ENCODE measurements at regions not wholly inside any gene's neighbourhood (a gene's known extent, or its start where the extent isn't known, plus 50 kb on each side); places are given as distances from the start of the nearest gene placed in this dataset.

- Histone ChIP-seq H3K27me3 (ENCODE audit: insufficient read depth, low read length) (no peaks in the 10 kb centered on the region; the same call in 1 of the 2 replicates), H3K4me2 (ENCODE audit: low read length) (peak overlapping the region; percentile 38), H3F3A (ENCODE audit: insufficient read depth, low read length) (no peaks in the 10 kb centered on the region), H3K9me3 (ENCODE audit: low read length) (no peaks in the 10 kb centered on the region), H3K9me2 (ENCODE audit: low read depth, low read length) (no peaks in the 10 kb centered on the region), H3K79me2 (ENCODE audit: insufficient read depth, low read length) (no peaks in the 10 kb centered on the region), H3K4me3 (ENCODE audit: low read depth, low read length, poor library complexity, severe bottlenecking) (peak overlapping the region; percentile 47), H3K27ac (ENCODE audit: low read depth, low read length, poor library complexity, severe bottlenecking) (no peak overlapping the region), H3K9ac (ENCODE audit: low read length) (no peak overlapping the region; the same call in 1 of the 2 replicates), H3K36me3 (ENCODE audit: insufficient read depth, low read length) (no peaks in the 10 kb centered on the region), H3K4me1 (ENCODE audit: insufficient read depth, low read length, severe bottlenecking) (peaks cover 18% of the 10 kb centered on the region), H4K20me1 (ENCODE audit: insufficient read depth, low read length) (no peaks in the 10 kb centered on the region), H2AFZ (ENCODE audit: low read length) (peak overlapping the region; percentile 29; the same call in 1 of the 2 replicates)
- TF ChIP-seq EZH2 (IDR thresholded peaks at IDR 0.05; ENCODE audit: borderline replicate concordance, low read length) = no peak
- no peak for TF ChIP-seq CTCF (IDR thresholded peaks at IDR 0.05; ENCODE audit: low read length)
Observed at GRCh38 chr4:38318737-38319455, 345.1 kb upstream of the KLF3 start.

- Histone ChIP-seq H3K4me1 (ENCODE audit: insufficient read depth, low read length, severe bottlenecking) (peaks cover 18% of the 10 kb centered on the region), H2AFZ (ENCODE audit: low read length) (peak overlapping the region; percentile 29; the same call in 1 of the 2 replicates), H3K9me2 (ENCODE audit: low read depth, low read length) (no peaks in the 10 kb centered on the region), H3K9me3 (ENCODE audit: low read length) (no peaks in the 10 kb centered on the region), H3K4me3 (ENCODE audit: low read depth, low read length, poor library complexity, severe bottlenecking) (peak overlapping the region; percentile 47), H3K9ac (ENCODE audit: low read length) (no peak overlapping the region), H3K4me2 (ENCODE audit: low read length) (peak overlapping the region; percentile 38), H3K27me3 (ENCODE audit: insufficient read depth, low read length) (no peaks in the 10 kb centered on the region; the same call in 1 of the 2 replicates), H3K27ac (ENCODE audit: low read depth, low read length, poor library complexity, severe bottlenecking) (no peak overlapping the region), H4K20me1 (ENCODE audit: insufficient read depth, low read length) (no peaks in the 10 kb centered on the region), H3K36me3 (ENCODE audit: insufficient read depth, low read length) (no peaks in the 10 kb centered on the region), H3F3A (ENCODE audit: insufficient read depth, low read length) (no peaks in the 10 kb centered on the region), H3K79me2 (ENCODE audit: insufficient read depth, low read length) (no peaks in the 10 kb centered on the region)
- peak; percentile 93 for TF ChIP-seq CTCF (IDR thresholded peaks at IDR 0.05; ENCODE audit: low read length)
- TF ChIP-seq EZH2 (IDR thresholded peaks at IDR 0.05; ENCODE audit: borderline replicate concordance, low read length) = no peak
Observed at GRCh38 chr4:38319456-38320342, 344.3 kb upstream of the KLF3 start.

GRCh38 chr4:38320343-38320695 lies 343.7 kb upstream of the KLF3 start:
- Histone ChIP-seq H3K4me1 (ENCODE audit: insufficient read depth, low read length, severe bottlenecking) (peaks cover 18% of the 10 kb centered on the region), H3K9ac (ENCODE audit: low read length) (no peak overlapping the region), H2AFZ (ENCODE audit: low read length) (no peak overlapping the region), H3K9me2 (ENCODE audit: low read depth, low read length) (no peaks in the 10 kb centered on the region), H3K4me2 (ENCODE audit: low read length) (no peak overlapping the region), H3K79me2 (ENCODE audit: insufficient read depth, low read length) (no peaks in the 10 kb centered on the region), H3K36me3 (ENCODE audit: insufficient read depth, low read length) (no peaks in the 10 kb centered on the region), H3K27ac (ENCODE audit: low read depth, low read length, poor library complexity, severe bottlenecking) (no peak overlapping the region), H3K4me3 (ENCODE audit: low read depth, low read length, poor library complexity, severe bottlenecking) (no peak overlapping the region), H3K9me3 (ENCODE audit: low read length) (no peaks in the 10 kb centered on the region), H3F3A (ENCODE audit: insufficient read depth, low read length) (no peaks in the 10 kb centered on the region), H4K20me1 (ENCODE audit: insufficient read depth, low read length) (no peaks in the 10 kb centered on the region), H3K27me3 (ENCODE audit: insufficient read depth, low read length) (no peaks in the 10 kb centered on the region; the same call in 1 of the 2 replicates)
- no peak for TF ChIP-seq EZH2 (IDR thresholded peaks at IDR 0.05; ENCODE audit: borderline replicate concordance, low read length)
- TF ChIP-seq CTCF (IDR thresholded peaks at IDR 0.05; ENCODE audit: low read length) = no peak

Data from OCI-LY1 (cell line).